OCI-LY3 (cell line): ENCODE measurements at regions not wholly inside any gene's neighbourhood (a gene's known extent, or its start where the extent isn't known, plus 50 kb on each side); places are given as distances from the start of the nearest gene placed in this dataset.

ENCODE experiments used
- H2AFZ ChIP-seq: fragments of 200-600, 300-600 bp; shearing (Covaris generic); 2 replicates; pipeline ENCODE4 v1.6.0; 2014; ENCODE audit warnings: antibody characterized with exemption, low read depth, low read length
- H3K27ac ChIP-seq: fragments of 200-600, 300-600 bp; sonication (generic); 2 replicates; pipeline ENCODE4 v1.5.1; 2014; ENCODE audit warnings: mild to moderate bottlenecking, low read length, moderate library complexity, mixed read lengths
- H3K27me3 ChIP-seq: fragments of 200-600, 300-600 bp; sonication (generic); 2 replicates; pipeline ENCODE4 v1.6.1; 2014; ENCODE audit warnings: low read depth, low read length, mixed read lengths
- H3K36me3 ChIP-seq: fragments of 200-600, 300-600 bp; sonication (generic); replicated peaks from 2 replicates; pipeline ENCODE3; 2014; ENCODE audit warnings: low read depth, low read length, mixed read lengths
- H3K4me1 ChIP-seq: fragments of 300-600, 200-600 bp; sonication (generic); 2 replicates; pipeline ENCODE4 v1.6.1; 2014; ENCODE audit warnings: low read length, mixed read lengths
- H3K4me2 ChIP-seq: fragments of 200-600, 300-600 bp; sonication (generic); 2 replicates; pipeline ENCODE4 v1.6.1; 2014; ENCODE audit warnings: low read length, mixed read lengths
- H3K4me3 ChIP-seq: fragments of 300-600, 200-600 bp; sonication (generic); 2 replicates; pipeline ENCODE4 v1.5.1; 2014; ENCODE audit warnings: antibody characterized with exemption, mild to moderate bottlenecking, low read length, moderate library complexity
- H3K79me2 ChIP-seq: fragments of 300-600, 200-600 bp; shearing (Covaris generic); 2 replicates; pipeline ENCODE4 v1.6.1; 2014; ENCODE audit warnings: mild to moderate bottlenecking, low read length, mixed read lengths
- H3K9ac ChIP-seq: fragments of 300-600, 200-600 bp; shearing (Covaris generic); 2 replicates; pipeline ENCODE4 v1.6.0; 2014; ENCODE audit warnings: mild to moderate bottlenecking, low read length, moderate library complexity
- H3K9me3 ChIP-seq: fragments of 200-600, 300-600 bp; shearing (Covaris generic); 2 replicates; pipeline ENCODE4 v1.6.1; 2014; ENCODE audit warnings: low read length, mixed read lengths; ENCODE audit not compliant: insufficient read depth
- H4K20me1 ChIP-seq: fragments of 200-600, 300-600 bp; sonication (generic); 2 replicates; pipeline ENCODE4 v1.6.1; 2016; ENCODE audit warnings: low read length, mixed read lengths; ENCODE audit not compliant: insufficient read depth
- CTCF ChIP-seq: fragments of 200-600, 300-600 bp; sonication (generic); IDR thresholded peaks from 2 replicates; pipeline ENCODE4 v1.5.1; 2014; ENCODE audit warnings: antibody characterized with exemption, low read length, low read depth
- EZH2phosphoT487 ChIP-seq: fragments of 200-600 bp; shearing (Covaris generic); IDR thresholded peaks from 2 replicates; pipeline ENCODE4 v1.6.1; 2018; ENCODE audit warnings: antibody characterized with exemption, mixed run types, low read depth

DNA sequence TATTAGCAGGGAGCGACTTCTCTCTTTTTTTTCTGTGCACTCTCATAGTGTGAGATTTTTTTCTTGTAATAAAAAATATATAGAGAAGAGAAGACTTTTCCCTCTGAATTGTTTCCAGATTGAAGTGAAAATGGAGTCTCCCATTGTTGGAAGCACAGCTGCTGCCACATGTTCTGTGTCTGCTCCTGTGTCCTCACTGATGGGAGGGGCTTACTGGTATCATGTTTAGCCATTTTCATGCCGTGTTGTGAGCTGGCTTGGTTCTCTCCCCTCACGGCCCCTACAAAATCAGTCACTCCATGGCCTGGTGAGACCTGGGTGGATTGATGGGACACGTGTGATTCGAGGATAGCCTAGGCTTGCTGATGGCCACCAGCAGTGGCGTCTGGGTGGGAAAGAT lies 379.7 kb upstream of the DDHD1 start:
- no peaks in the 10 kb centered on the region for H3K27me3 ChIP-seq
- no peaks in the 10 kb centered on the region for H3K9me3 ChIP-seq
- H3K4me1 ChIP-seq: no peaks in the 10 kb centered on the region
- H3K9ac ChIP-seq: no peak overlapping the region
- H2AFZ ChIP-seq: no peak overlapping the region
- no peak overlapping the region for H3K4me2 ChIP-seq
- no peak overlapping the region for H3K27ac ChIP-seq
- no peaks in the 10 kb centered on the region for H3K79me2 ChIP-seq
- H3K4me3 ChIP-seq: no peak overlapping the region
- TF ChIP-seq CTCF (no peak), EZH2phosphoT487 (no peak)
- H4K20me1 ChIP-seq: no peaks in the 10 kb centered on the region
- H3K36me3 ChIP-seq: no peaks in the 10 kb centered on the region

- TF ChIP-seq CTCF: no peak
- no peak for TF ChIP-seq EZH2phosphoT487
- Histone ChIP-seq H3K36me3 (no peaks in the 10 kb centered on the region), H3K9me3 (no peaks in the 10 kb centered on the region), H3K79me2 (no peaks in the 10 kb centered on the region), H3K27ac (no peak overlapping the region), H3K9ac (no peak overlapping the region), H3K4me1 (no peaks in the 10 kb centered on the region), H3K27me3 (no peaks in the 10 kb centered on the region), H2AFZ (no peak overlapping the region), H4K20me1 (no peaks in the 10 kb centered on the region), H3K4me2 (no peak overlapping the region), H3K4me3 (no peak overlapping the region)
Observed at GRCh38 chr14:53531730-53532129, 378.6 kb upstream of the DDHD1 start.

DNA sequence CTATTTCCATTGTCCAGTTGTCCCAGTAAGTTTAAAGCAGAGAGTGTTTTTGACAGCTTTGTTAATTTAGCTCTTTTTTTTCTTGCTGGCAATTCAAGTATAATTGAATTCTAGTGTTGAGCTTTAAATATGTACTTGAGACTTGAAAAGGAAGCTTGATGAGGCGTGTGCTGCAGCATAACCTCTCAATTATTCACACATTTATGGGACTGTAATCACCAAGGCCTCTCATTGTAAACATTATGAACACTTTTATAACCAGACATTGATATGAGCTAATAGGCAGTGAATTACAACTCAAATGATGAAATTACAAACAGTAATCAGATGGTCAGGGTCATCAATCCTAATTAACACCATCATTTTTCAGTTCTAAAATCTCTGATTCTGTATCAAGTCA lies 378.0 kb upstream of the DDHD1 start:
- no peaks in the 10 kb centered on the region for H3K27me3 ChIP-seq
- H3K4me3 ChIP-seq: no peak overlapping the region
- H3K4me2 ChIP-seq: no peak overlapping the region
- no peaks in the 10 kb centered on the region for H3K79me2 ChIP-seq
- no peaks in the 10 kb centered on the region for H4K20me1 ChIP-seq
- H3K9me3 ChIP-seq: no peaks in the 10 kb centered on the region
- H3K4me1 ChIP-seq: no peaks in the 10 kb centered on the region
- no peak overlapping the region for H3K27ac ChIP-seq
- no peak for TF ChIP-seq CTCF
- no peak overlapping the region for H2AFZ ChIP-seq
- no peak overlapping the region for H3K9ac ChIP-seq
- no peaks in the 10 kb centered on the region for H3K36me3 ChIP-seq

DNA sequence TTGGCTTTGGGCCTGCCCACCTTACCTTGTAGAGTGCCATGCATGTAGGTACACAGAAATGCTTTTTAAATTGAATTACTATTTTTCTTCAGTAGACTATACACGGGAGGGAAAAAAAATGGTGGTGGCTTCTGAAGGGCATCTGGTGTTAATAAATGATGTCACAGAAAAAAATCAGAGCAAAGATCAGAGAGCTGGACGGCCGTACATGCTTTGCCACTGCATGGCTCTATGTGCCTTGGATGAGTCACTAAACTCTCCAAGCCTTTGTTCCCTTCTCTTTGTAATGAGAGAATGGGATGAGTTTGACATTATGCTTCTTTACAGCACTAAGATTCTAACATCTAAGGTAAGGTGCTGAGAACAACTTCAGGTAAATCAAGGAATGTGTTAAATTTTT lies 376.4 kb upstream of the DDHD1 start:
- Histone ChIP-seq H3K27ac (no peak overlapping the region), H3K4me2 (no peak overlapping the region), H3K4me3 (no peak overlapping the region), H3K36me3 (no peaks in the 10 kb centered on the region), H2AFZ (no peak overlapping the region), H3K27me3 (no peaks in the 10 kb centered on the region), H4K20me1 (no peaks in the 10 kb centered on the region), H3K9me3 (no peaks in the 10 kb centered on the region), H3K9ac (no peak overlapping the region), H3K4me1 (no peaks in the 10 kb centered on the region), H3K79me2 (no peaks in the 10 kb centered on the region)
- TF ChIP-seq EZH2phosphoT487: no peak
- no peak for TF ChIP-seq CTCF
